A549 (cell line): ENCODE measurements at regions not wholly inside any gene's neighbourhood (a gene's known extent, or its start where the extent isn't known, plus 50 kb on each side); places are given as distances from the start of the nearest gene placed in this dataset.
A peak's percentile ranks its signal among the peaks of the same experiment; 100 is the strongest.

Experiments
- ATAC-seq, 2 experiments: fragments of 200-7000 bp in 1 of 2; fragments of >200 bp in 1 of 2; cut with Nextera tagmentation in 1 of 2; cut with Tn5 transposase in 1 of 2; 3 replicates each; pipeline versions ENCODE4 v1.8.0 to v1.9.1; 2018 to 2020; ENCODE audit warnings: mild to moderate bottlenecking in 1 of 2, moderate library complexity in 1 of 2
- CTCF ChIA-PET: fragments of 300-600 bp; sonication (Branson Sonifier 250); formaldehyde crosslinking; extraction: SDS; loops from one replicate; lab custom pipeline; 2021; ENCODE audit warnings: antibody characterized with exemption, inconsistent platforms; lab: Yijun Ruan, JAX
- POLR2A ChIA-PET: fragments of 350-600 bp; formaldehyde crosslinking; extraction: SDS; loops from one replicate; lab custom pipeline; 2021; ENCODE audit warnings: antibody characterized with exemption, inconsistent platforms; lab: Yijun Ruan, JAX
- DNase-seq, 2 experiments: peaks; one replicate each; pipeline versions ENCODE4 v3.0.0 to v3.0.0-alpha.2; 2011 to 2016; ENCODE audit warnings: low read depth in 1 of 2, low spot score in 1 of 2
- FAIRE-seq: peaks from 2 replicates; lab custom pipeline; 2011; peaks lifted over from hg19 to GRCh38; lab: Jason Lieb, UNC
- H3K27ac ChIP-seq, 2 experiments: fragments of >200 bp; sonication (Bioruptor Twin); formaldehyde crosslinking; 3 replicates each; pipeline ENCODE4 v1.5.1; 2016 to 2017
- H3K4me1 ChIP-seq: fragments of >200 bp; sonication (Bioruptor Twin); formaldehyde crosslinking; 3 replicates; pipeline ENCODE4 v1.6.1; 2016
- H3K4me2 ChIP-seq: fragments of >200 bp; sonication (Bioruptor Twin); formaldehyde crosslinking; 3 replicates; pipeline ENCODE4 v1.6.1; 2016
- H3K4me3 ChIP-seq: fragments of >200 bp; sonication (Bioruptor Twin); formaldehyde crosslinking; 3 replicates; pipeline ENCODE4 v1.5.1; 2016
- H3K9me3 ChIP-seq: fragments of >200 bp; sonication (Bioruptor Twin); formaldehyde crosslinking; 3 replicates; pipeline ENCODE4 v1.6.1; 2016
- CEBPB ChIP-seq, 2 experiments: fragments of >200 bp in 1 of 2; sonication (Bioruptor Twin) in 1 of 2; formaldehyde crosslinking in 1 of 2; IDR thresholded peaks; 2 replicates each; pipeline ENCODE4 v1.6.1; 2012 to 2016
- CHD2 ChIP-seq: fragments of 150-350 bp; IDR thresholded peaks from 2 replicates; pipeline ENCODE4 v1.6.1; 2014; ENCODE audit warnings: low read length; ENCODE audit not compliant: partially characterized antibody
- FOSL2 ChIP-seq, 2 experiments: fragments of 450-650 bp in 1 of 2; fragments of >200 bp in 1 of 2; sonication (Bioruptor Twin) in 1 of 2; formaldehyde crosslinking; IDR thresholded peaks; 2 replicates each; pipeline versions ENCODE4 v1.5.0 to v1.6.1; 2016 to 2020; ENCODE audit warnings: mild to moderate bottlenecking in 1 of 2, moderate library complexity in 1 of 2
- GATA3 ChIP-seq: IDR thresholded peaks from 2 replicates; pipeline ENCODE4 v1.6.1; 2012; ENCODE audit warnings: borderline replicate concordance
- HOXB13 ChIP-seq: fragments of 250-450 bp; sonication (Bioruptor Pico); IDR thresholded peaks from 2 replicates; pipeline ENCODE4 v1.5.0; 2020; ENCODE audit warnings: low read depth, mild to moderate bottlenecking, moderate library complexity
- JUNB ChIP-seq: fragments of >200 bp; sonication (Bioruptor Twin); formaldehyde crosslinking; IDR thresholded peaks from 2 replicates; pipeline ENCODE4 v1.6.1; 2016
- KDM1A ChIP-seq: fragments of 200-600 bp; sonication (generic); IDR thresholded peaks from 2 replicates; pipeline ENCODE4 v1.6.1; 2016; ENCODE audit warnings: low read depth, mild to moderate bottlenecking
- MAFK ChIP-seq: fragments of 450-650 bp; IDR thresholded peaks from 2 replicates; pipeline ENCODE4 v1.6.1; 2014; ENCODE audit not compliant: partially characterized antibody
- MAZ ChIP-seq: fragments of 150-350 bp; IDR thresholded peaks from 2 replicates; pipeline ENCODE4 v1.6.1; 2014; ENCODE audit warnings: antibody characterized with exemption, low read depth, low read length, borderline replicate concordance
- MYC ChIP-seq: IDR thresholded peaks from 2 replicates; pipeline ENCODE4 v1.6.1; 2012; ENCODE audit warnings: mild to moderate bottlenecking, inconsistent platforms, low read length, improper control_type of control experiment, borderline replicate concordance
- NFE2L2 ChIP-seq: fragments of 150-350 bp; conservative IDR thresholded peaks from 2 replicates; pipeline ENCODE4 v1.6.1; 2014; ENCODE audit warnings: low read length
- NPAS2 ChIP-seq: fragments of 250-450 bp; sonication (Bioruptor Pico); IDR thresholded peaks from 2 replicates; pipeline ENCODE4 v1.8.0; 2022; ENCODE audit warnings: mild to moderate bottlenecking, moderate library complexity, borderline replicate concordance
- NR3C1 ChIP-seq: fragments of >200 bp; sonication (Bioruptor Twin); formaldehyde crosslinking; IDR thresholded peaks from 3 replicates; pipeline ENCODE4 v1.6.1; 2017
- POLR2A ChIP-seq: IDR thresholded peaks from 2 replicates; pipeline ENCODE4 v1.6.1; 2012; ENCODE audit warnings: mild to moderate bottlenecking, low read length
- POLR2AphosphoS2 ChIP-seq: conservative IDR thresholded peaks from 2 replicates; pipeline ENCODE4 v1.6.1; 2012; ENCODE audit warnings: low read length, improper control_type of control experiment, inconsistent platforms
- RAD21 ChIP-seq, 2 experiments: fragments of >200 bp in 1 of 2; sonication (Bioruptor Twin) in 1 of 2; formaldehyde crosslinking in 1 of 2; IDR thresholded peaks in 1 of 2; conservative IDR thresholded peaks in 1 of 2; 2 replicates in 1 of 2; 3 replicates in 1 of 2; pipeline ENCODE4 v1.6.1; 2012 to 2018; ENCODE audit warnings: inconsistent platforms in 1 of 2
- RARB ChIP-seq: fragments of 250-450 bp; sonication (Bioruptor Pico); IDR thresholded peaks from 2 replicates; pipeline ENCODE4 v1.8.0; 2021; ENCODE audit warnings: mild to moderate bottlenecking, moderate library complexity
- SMC3 ChIP-seq: fragments of >200 bp; sonication (Bioruptor Twin); formaldehyde crosslinking; IDR thresholded peaks from 3 replicates; pipeline ENCODE4 v1.6.1; 2018; ENCODE audit warnings: inconsistent platforms
- TP53 ChIP-seq: fragments of 250-450 bp; sonication (Bioruptor Pico); IDR thresholded peaks from 2 replicates; pipeline ENCODE4 v1.5.0; 2021; ENCODE audit warnings: mild to moderate bottlenecking, moderate library complexity
- ZFP36 ChIP-seq: fragments of 450-650 bp; IDR thresholded peaks from 2 replicates; pipeline ENCODE4 v1.6.1; 2014; ENCODE audit warnings: borderline replicate concordance; ENCODE audit not compliant: partially characterized antibody
- ZNF302 ChIP-seq: fragments of 250-450 bp; sonication (Bioruptor Pico); IDR thresholded peaks from 2 replicates; pipeline ENCODE4 v1.9.0; 2021; ENCODE audit warnings: inconsistent platforms, mild to moderate bottlenecking, moderate library complexity
- WGBS: methylation state at CpG from one replicate; pipeline ENCODE4 v1.1.6; 2017; ENCODE audit errors: missing lambda C conversion rate; 5-methylcytosine and 5-hydroxymethylcytosine counted together
- TF ChIP-seq, protein P1 (sequence below): fragments of >200 bp; sonication (Bioruptor Twin); formaldehyde crosslinking; IDR thresholded peaks from 3 replicates; pipeline ENCODE4 v1.6.1; 2016
- TF ChIP-seq, protein P2 (sequence below): IDR thresholded peaks from 2 replicates; pipeline ENCODE4 v1.6.1; 2012
- TF ChIP-seq, protein P3 (sequence below): fragments of >200 bp; sonication (Bioruptor Twin); formaldehyde crosslinking; IDR thresholded peaks from 2 replicates; pipeline ENCODE4 v1.6.1; 2016
- TF ChIP-seq, protein P4 (sequence below): fragments of >200 bp; sonication (Bioruptor Twin); formaldehyde crosslinking; IDR thresholded peaks from 3 replicates; pipeline ENCODE4 v1.5.1; 2016

DNA sequence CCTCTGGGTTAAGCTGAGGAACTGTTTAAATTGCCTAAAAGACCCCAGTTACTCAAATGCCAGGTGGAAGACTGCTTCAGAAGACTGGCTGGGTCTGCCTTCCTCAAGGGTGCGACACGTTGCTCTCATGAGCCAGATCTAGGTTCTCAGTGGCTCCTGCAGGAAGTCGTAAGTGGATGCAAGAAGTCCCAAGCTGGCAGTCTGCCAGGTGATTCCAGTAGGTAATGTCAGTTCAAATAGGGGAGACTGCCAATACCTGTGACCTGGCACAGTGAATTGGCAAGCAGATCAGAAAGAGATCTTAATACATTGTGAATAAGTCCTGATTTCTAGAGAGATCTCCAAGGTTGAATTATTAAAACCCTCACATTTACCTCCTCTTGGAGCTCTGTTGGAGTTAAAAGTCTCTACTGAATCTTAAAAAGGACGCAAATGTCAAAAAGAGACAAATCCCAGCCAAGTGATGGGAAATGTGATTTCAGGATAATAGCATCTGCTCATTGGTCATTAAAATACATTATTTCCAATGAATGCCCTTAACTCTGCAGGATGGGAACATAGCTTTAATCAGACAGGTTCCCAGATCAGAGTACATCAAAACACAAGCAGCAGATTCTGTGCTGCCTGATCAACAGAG, 98.8 kb upstream of the FRMD6 start:
- ATAC-seq: no peak; a peak in 1 of 6 replicates
- POLR2A ChIA-PET: interaction anchor here (1.1 kb wide), 1 partner anchor 99 kb away, joined by 6 read pairs; the partner anchor contains the start of gene FRMD6
- peak; percentile 49 for FAIRE-seq
- Histone ChIP-seq H3K4me1 (peaks cover 42% of the 10 kb centered on the region), H3K9me3 (no peaks in the 10 kb centered on the region), H3K27ac (peak overlapping the region; percentile 6 to 43; a peak in 3 of 6 replicates), H3K4me3 (no peak overlapping the region), H3K4me2 (peak overlapping the region; percentile 30; the same call in 2 of the 3 replicates)
- CTCF ChIA-PET: interaction anchor here (0.9 to 3.1 kb wide), 10 partner anchors 10 to 270 kb away, joined by 3 to 13 read pairs (median 4); partner anchors contain the start of gene FRMD6
- DNase-seq: peak in 1 of 2 experiments; percentile 36
- 58% methylated on average over 4 of the region's 4 CpGs for WGBS
- TF ChIP-seq CEBPB (IDR thresholded peaks at IDR 0.05) (no peak), MYC (no peak), KDM1A (no peak), FOSL2 (IDR thresholded peaks at IDR 0.05) (no peak), FOSL2 (CRISPR knock-in tag; IDR thresholded peaks at IDR 0.05) (no peak), POLR2A (no peak), MAZ (no peak), RAD21 (conservative IDR thresholded peaks at IDR 0.05 in 1 of 2, IDR thresholded peaks at IDR 0.05 in 1 of 2) (no peak)
- TF ChIP-seq, protein P1, sequence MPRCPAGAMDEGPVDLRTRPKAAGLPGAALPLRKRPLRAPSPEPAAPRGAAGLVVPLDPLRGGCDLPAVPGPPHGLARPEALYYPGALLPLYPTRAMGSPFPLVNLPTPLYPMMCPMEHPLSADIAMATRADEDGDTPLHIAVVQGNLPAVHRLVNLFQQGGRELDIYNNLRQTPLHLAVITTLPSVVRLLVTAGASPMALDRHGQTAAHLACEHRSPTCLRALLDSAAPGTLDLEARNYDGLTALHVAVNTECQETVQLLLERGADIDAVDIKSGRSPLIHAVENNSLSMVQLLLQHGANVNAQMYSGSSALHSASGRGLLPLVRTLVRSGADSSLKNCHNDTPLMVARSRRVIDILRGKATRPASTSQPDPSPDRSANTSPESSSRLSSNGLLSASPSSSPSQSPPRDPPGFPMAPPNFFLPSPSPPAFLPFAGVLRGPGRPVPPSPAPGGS: no peak
- TF ChIP-seq, protein P2, sequence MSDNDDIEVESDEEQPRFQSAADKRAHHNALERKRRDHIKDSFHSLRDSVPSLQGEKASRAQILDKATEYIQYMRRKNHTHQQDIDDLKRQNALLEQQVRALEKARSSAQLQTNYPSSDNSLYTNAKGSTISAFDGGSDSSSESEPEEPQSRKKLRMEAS: no peak
- TF ChIP-seq, protein P3, sequence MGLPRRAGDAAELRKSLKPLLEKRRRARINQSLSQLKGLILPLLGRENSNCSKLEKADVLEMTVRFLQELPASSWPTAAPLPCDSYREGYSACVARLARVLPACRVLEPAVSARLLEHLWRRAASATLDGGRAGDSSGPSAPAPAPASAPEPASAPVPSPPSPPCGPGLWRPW: no peak

DNA sequence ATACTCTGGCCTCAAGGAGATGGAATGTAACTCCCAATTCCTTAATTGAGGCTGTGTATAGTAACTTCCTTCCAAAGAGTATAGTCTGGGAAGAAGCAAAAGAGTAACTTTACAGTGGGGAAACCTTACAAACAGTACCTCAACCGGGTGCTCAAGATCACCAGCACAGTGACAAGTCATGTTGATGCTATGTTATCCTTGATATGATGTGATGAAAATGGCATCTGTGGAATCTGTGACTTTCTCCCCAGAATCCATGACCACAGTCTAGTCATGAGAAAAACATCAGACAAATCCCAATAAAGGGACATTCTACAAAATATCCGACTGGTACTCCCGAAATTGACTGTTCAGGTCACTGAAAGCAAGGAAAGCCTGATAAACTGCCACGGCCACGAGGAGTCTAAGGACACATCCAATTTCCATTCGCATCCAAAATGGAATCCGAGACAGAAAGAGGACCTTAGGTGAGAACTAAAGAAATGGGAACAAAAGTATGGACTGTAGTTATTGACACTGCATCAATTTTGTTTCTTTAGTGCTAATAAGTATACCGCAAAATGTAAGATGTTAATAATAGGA, 97.3 kb upstream of the FRMD6 start:
- peak; percentile 80 to 84 for ATAC-seq
- peak in 1 of 2 experiments; percentile 65 for DNase-seq
- Histone ChIP-seq H3K4me1 (peaks cover 32% of the 10 kb centered on the region), H3K27ac (peak overlapping the region; percentile 60 to 64), H3K4me3 (no peak overlapping the region), H3K4me2 (peak overlapping the region; percentile 59), H3K9me3 (no peaks in the 10 kb centered on the region)
- 45% methylated on average over 8 of the region's 8 CpGs for WGBS
- TF ChIP-seq RARB (CRISPR knock-in tag): no peak
- peak; percentile 65; the same call in 1 of the 2 replicates for TF ChIP-seq GATA3
- no peak for TF ChIP-seq SMC3
- no peak for TF ChIP-seq ZFP36
- TF ChIP-seq NPAS2 (CRISPR knock-in tag): no peak
- TF ChIP-seq, protein P4, sequence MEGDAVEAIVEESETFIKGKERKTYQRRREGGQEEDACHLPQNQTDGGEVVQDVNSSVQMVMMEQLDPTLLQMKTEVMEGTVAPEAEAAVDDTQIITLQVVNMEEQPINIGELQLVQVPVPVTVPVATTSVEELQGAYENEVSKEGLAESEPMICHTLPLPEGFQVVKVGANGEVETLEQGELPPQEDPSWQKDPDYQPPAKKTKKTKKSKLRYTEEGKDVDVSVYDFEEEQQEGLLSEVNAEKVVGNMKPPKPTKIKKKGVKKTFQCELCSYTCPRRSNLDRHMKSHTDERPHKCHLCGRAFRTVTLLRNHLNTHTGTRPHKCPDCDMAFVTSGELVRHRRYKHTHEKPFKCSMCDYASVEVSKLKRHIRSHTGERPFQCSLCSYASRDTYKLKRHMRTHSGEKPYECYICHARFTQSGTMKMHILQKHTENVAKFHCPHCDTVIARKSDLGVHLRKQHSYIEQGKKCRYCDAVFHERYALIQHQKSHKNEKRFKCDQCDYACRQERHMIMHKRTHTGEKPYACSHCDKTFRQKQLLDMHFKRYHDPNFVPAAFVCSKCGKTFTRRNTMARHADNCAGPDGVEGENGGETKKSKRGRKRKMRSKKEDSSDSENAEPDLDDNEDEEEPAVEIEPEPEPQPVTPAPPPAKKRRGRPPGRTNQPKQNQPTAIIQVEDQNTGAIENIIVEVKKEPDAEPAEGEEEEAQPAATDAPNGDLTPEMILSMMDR: no peak
- no peak for TF ChIP-seq MAFK
- no peak for TF ChIP-seq POLR2A
- no peak for TF ChIP-seq CHD2
- no peak for TF ChIP-seq NFE2L2
- TF ChIP-seq NR3C1: no peak
- peak; percentile 60 for TF ChIP-seq JUNB
- no peak for TF ChIP-seq TP53 (CRISPR knock-in tag)
- no peak for TF ChIP-seq POLR2AphosphoS2
- no peak for TF ChIP-seq KDM1A
- 0 out of 2 replicates have a peak, but pooled peaks have one; percentile 7 for TF ChIP-seq FOSL2 (IDR thresholded peaks at IDR 0.05)
- TF ChIP-seq FOSL2 (CRISPR knock-in tag; IDR thresholded peaks at IDR 0.05): peak; percentile 45
- TF ChIP-seq ZNF302 (CRISPR knock-in tag): no peak
- TF ChIP-seq HOXB13 (CRISPR knock-in tag): no peak
- TF ChIP-seq, protein P3: no peak
- POLR2A ChIA-PET: interaction anchor here (1.5 kb wide), 1 partner anchor 97 kb away, joined by 6 read pairs; the partner anchor contains the start of gene FRMD6
- FAIRE-seq: peak; percentile 96
- CTCF ChIA-PET: interaction anchor here (1.0 to 3.1 kb wide), 7 partner anchors 9 to 273 kb away, joined by 3 to 13 read pairs (median 4); no protein-coding TSS in a partner anchor
